ENCODE measurements at regions not wholly inside any gene's neighbourhood (a gene's known extent, or its start where the extent isn't known, plus 50 kb on each side); places are given as distances from the start of the nearest gene placed in this dataset.

DNA sequence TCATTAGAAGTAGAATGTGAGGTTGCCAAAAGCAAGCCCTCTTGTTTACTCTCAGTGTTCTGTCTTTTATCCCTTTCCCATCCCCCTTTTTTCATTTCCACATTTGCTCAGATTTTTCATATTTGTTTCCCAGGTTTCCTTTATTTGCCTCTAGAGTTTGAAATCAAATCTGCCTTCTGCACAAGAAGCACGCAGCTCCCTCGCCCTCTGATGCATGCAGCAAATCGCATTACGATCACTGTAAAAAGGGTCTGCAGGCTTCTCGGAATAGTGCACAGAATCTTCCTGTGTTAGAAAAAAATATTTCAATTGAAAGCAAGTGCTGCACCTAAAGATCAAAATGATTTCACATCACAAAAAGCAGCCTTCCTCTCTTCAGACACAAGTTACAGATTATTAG, 129.0 kb downstream of the GPAM start:
- ChIA-PET POLR2A (no interaction called here), CTCF (no interaction called here)

DNA sequence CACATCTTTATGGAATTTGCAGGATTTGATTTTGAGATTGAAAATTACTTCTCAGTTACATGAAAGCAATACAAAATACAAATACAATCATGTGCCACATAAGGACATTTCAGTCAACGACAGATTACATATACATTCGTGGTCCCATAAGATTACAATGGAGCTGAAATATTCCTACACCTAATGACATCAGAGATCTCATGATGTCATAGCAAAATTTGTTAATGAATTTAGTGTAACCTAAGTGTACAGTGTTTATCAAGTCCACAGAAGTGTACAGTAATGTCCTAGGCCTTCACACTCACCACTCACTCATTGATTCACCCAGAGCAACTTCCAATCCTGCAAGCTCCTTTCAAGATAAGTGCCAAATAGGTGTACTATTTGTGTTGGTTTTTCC, 126.5 kb downstream of the GPAM start:
- DNase-seq (ENCODE audit: low read depth, low spot score) = no peak
- no peak overlapping the region for H3K4me3 ChIP-seq (ENCODE audit: low read depth, low read length)
- ChIA-PET POLR2A (no interaction called here), CTCF (no interaction called here)
- TF ChIP-seq, protein P1, sequence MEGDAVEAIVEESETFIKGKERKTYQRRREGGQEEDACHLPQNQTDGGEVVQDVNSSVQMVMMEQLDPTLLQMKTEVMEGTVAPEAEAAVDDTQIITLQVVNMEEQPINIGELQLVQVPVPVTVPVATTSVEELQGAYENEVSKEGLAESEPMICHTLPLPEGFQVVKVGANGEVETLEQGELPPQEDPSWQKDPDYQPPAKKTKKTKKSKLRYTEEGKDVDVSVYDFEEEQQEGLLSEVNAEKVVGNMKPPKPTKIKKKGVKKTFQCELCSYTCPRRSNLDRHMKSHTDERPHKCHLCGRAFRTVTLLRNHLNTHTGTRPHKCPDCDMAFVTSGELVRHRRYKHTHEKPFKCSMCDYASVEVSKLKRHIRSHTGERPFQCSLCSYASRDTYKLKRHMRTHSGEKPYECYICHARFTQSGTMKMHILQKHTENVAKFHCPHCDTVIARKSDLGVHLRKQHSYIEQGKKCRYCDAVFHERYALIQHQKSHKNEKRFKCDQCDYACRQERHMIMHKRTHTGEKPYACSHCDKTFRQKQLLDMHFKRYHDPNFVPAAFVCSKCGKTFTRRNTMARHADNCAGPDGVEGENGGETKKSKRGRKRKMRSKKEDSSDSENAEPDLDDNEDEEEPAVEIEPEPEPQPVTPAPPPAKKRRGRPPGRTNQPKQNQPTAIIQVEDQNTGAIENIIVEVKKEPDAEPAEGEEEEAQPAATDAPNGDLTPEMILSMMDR (IDR thresholded peaks at IDR 0.05; ENCODE audit: insufficient read depth, low read length, missing control alignments) = no peak

More for the DNA sequence above, 129.0 kb downstream of the GPAM start:
- TF ChIP-seq, protein P1 (IDR thresholded peaks at IDR 0.05; ENCODE audit: insufficient read depth, low read length, missing control alignments) = no peak
- DNase-seq (ENCODE audit: low read depth, low spot score) = no peak
- no peak overlapping the region for H3K4me3 ChIP-seq (ENCODE audit: low read depth, low read length)

DNA sequence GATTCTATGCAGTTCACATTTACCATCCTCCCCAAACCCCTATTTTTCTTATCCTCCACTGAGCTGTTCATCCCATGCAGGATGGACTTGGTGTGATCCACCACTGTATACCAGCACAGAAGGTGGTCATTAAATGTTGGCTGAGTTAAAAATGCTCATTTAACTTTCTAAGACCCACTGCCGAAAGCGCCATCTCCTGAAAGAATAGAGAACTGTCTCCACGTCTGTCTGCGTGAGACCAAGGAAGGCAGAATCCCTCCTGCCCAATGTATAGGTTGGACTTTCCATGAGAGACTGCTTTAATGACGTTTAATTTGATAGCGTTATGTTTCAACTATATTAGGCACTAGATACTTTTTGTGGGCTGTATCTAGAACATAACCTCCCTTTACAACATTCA, 124.3 kb downstream of the GPAM start:
- TF ChIP-seq, protein P1 (IDR thresholded peaks at IDR 0.05; ENCODE audit: insufficient read depth, low read length, missing control alignments) = no peak
- ChIA-PET POLR2A (no interaction called here), CTCF (no interaction called here)
- no peak overlapping the region for H3K4me3 ChIP-seq (ENCODE audit: low read depth, low read length)
- DNase-seq (ENCODE audit: low read depth, low spot score) = no peak

DNA sequence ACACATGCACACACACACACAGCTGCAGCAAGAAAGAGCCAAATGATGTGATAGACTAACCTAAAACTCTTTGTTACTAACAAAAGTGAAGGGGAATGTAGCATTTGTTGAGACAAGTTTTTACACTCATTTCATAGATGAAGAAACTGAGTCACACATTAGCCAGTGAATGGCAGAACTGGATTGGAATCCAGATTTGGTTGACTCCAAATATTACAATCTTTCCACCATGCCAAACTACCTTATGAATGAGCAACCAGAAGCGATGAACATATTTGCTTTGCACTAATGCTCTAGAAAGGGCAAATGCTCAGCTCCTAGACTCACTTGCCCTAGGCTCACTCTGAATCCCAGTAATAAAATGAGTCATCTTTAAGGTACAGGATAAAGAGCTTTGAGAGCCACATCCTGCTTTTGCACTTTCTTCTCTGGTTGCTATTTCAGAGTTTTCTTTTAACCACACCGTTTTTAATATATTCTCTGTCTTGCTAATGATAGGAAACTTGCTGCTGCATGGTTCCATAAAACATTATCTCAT, 111.9 kb downstream of the GPAM start:
- POLR2A ChIA-PET = no interaction called here
- CTCF ChIA-PET = no interaction called here
- DNase-seq (ENCODE audit: low read depth, low spot score) = no peak

DNA sequence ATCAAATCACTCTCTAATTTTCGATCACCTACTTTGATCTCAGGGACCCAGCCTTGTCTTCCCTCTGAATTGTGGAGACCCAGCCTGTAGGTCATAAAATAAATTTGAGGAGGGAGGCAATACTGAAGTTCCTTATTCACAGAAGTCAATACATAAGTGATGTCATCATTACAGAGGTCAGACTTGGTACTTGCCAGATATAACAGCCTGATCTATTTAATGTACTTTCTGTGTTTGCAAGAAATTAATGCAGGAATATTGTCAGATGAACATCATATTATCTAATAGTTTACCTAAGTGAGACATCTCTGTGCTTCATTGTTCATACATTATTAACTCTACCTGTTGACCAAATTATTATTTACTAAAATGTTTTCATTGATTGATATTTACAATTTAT, 105.6 kb downstream of the GPAM start:
- CTCF ChIA-PET = no interaction called here
- POLR2A ChIA-PET = no interaction called here
- TF ChIP-seq, protein P1 (IDR thresholded peaks at IDR 0.05; ENCODE audit: insufficient read depth, low read length, missing control alignments) = no peak
- DNase-seq (ENCODE audit: low read depth, low spot score) = no peak
- H3K4me3 ChIP-seq (ENCODE audit: low read depth, low read length) = no peak overlapping the region

More for the DNA sequence above, 111.9 kb downstream of the GPAM start:
- TF ChIP-seq, protein P1 (IDR thresholded peaks at IDR 0.05; ENCODE audit: insufficient read depth, low read length, missing control alignments) = no peak
- H3K4me3 ChIP-seq (ENCODE audit: low read depth, low read length) = no peak overlapping the region

DNA sequence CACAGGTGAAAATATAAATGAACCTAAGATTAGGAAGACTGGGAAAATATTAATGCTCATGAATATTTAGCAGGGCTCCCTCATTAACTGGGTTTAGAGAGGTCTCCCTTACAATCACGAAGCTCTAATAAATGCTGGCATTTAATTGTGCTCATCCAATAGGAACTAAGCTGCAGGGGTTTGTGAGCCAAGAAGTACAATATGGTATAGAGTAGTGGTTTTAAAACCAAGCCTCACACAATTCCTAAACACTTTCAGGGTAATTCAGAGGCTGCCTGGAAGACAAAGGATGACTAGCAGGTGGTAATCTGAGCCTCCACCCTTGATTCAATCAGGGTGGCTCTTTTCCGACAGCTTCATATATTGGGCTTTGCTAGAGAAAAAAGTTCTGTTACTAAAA, 103.3 kb downstream of the GPAM start:
- ChIA-PET CTCF (no interaction called here), POLR2A (no interaction called here)
- no peak for DNase-seq (ENCODE audit: low read depth, low spot score)
- TF ChIP-seq, protein P1 (IDR thresholded peaks at IDR 0.05; ENCODE audit: insufficient read depth, low read length, missing control alignments) = no peak
- no peak overlapping the region for H3K4me3 ChIP-seq (ENCODE audit: low read depth, low read length)

All from AG04449 (cell line).